ENCODE measurements at regions not wholly inside any gene's neighbourhood (a gene's known extent, or its start where the extent isn't known, plus 50 kb on each side); places are given as distances from the start of the nearest gene placed in this dataset.

- Histone ChIP-seq H2AFZ (ENCODE audit: low read depth) (no peak overlapping the region), H3K4me3 (ENCODE audit: low read depth in 2 of 2, low read length in 1 of 2) (no peak overlapping the region), H3F3A (replicated peaks; ENCODE audit: insufficient read depth) (no peaks in the 10 kb centered on the region), H3K4me2 (no peak overlapping the region), H3K9ac (no peak overlapping the region), H3K9me2 (no peaks in the 10 kb centered on the region), H3K27ac (ENCODE audit: low read depth in 2 of 2, low read length in 1 of 2) (no peak overlapping the region), H3K79me2 (ENCODE audit: insufficient read depth) (no peaks in the 10 kb centered on the region), H3K9me3 (no peaks in the 10 kb centered on the region), H4K20me1 (ENCODE audit: insufficient read depth) (no peaks in the 10 kb centered on the region), H3K36me3 (replicated peaks in 1 of 2; ENCODE audit: control insufficient read depth in 1 of 2, insufficient read depth in 2 of 2, low read length in 1 of 2) (no peaks in the 10 kb centered on the region), H3K27me3 (ENCODE audit: insufficient read depth) (no peaks in the 10 kb centered on the region), H3K4me1 (ENCODE audit: control insufficient read depth in 1 of 2, insufficient read depth in 2 of 2, low read depth in 1 of 2, low read length in 1 of 2) (no peaks in the 10 kb centered on the region; a peak in 1 of 4 replicates)
- DNase-seq: no peak
- TF ChIP-seq TCF12 (IDR thresholded peaks at IDR 0.05) (no peak), EP300 (IDR thresholded peaks at IDR 0.05; ENCODE audit: borderline replicate concordance in 1 of 2, low read depth in 1 of 2, low read length in 1 of 2) (no peak), ZBTB33 (IDR thresholded peaks at IDR 0.05; ENCODE audit: borderline replicate concordance, low read depth) (no peak), TAF1 (IDR thresholded peaks at IDR 0.05; ENCODE audit: borderline replicate concordance, low read depth, low read length) (no peak), RAD21 (IDR thresholded peaks at IDR 0.05; ENCODE audit: low read length) (no peak), SMC3 (IDR thresholded peaks at IDR 0.05; ENCODE audit: low read depth, low read length) (no peak), FOXM1 (IDR thresholded peaks at IDR 0.05; ENCODE audit: low read depth) (no peak), NRF1 (IDR thresholded peaks at IDR 0.05; ENCODE audit: low read depth, low read length) (no peak), REST (IDR thresholded peaks at IDR 0.05; ENCODE audit: low read depth, low read length) (no peak), FOXJ3 (CRISPR knock-in tag; IDR thresholded peaks at IDR 0.05) (no peak), RCOR1 (IDR thresholded peaks at IDR 0.05; ENCODE audit: low read length) (no peak), CHD2 (IDR thresholded peaks at IDR 0.05; ENCODE audit: low read length, partially characterized antibody) (no peak)
- TF ChIP-seq, protein P1, sequence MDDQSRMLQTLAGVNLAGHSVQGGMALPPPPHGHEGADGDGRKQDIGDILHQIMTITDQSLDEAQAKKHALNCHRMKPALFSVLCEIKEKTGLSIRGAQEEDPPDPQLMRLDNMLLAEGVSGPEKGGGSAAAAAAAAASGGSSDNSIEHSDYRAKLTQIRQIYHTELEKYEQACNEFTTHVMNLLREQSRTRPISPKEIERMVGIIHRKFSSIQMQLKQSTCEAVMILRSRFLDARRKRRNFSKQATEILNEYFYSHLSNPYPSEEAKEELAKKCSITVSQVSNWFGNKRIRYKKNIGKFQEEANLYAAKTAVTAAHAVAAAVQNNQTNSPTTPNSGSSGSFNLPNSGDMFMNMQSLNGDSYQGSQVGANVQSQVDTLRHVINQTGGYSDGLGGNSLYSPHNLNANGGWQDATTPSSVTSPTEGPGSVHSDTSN (IDR thresholded peaks at IDR 0.05): no peak
- POLR2A ChIA-PET: no interaction called here
- WGBS (ENCODE audit: low lambda C conversion rate): 0% methylated on average over 1 of the region's 7 CpGs
- CTCF ChIA-PET: no interaction called here
These were observed 318.5 kb upstream of the JARID2 start for GRCh38 chr6:14927398-14927797.

All from SK-N-SH (cell line).